ENCODE measurements at regions not wholly inside any gene's neighbourhood (a gene's known extent, or its start where the extent isn't known, plus 50 kb on each side); places are given as distances from the start of the nearest gene placed in this dataset.

- Histone ChIP-seq H3K4me1 (ENCODE audit: control insufficient read depth in 1 of 2, insufficient read depth in 2 of 2, low read length in 2 of 2) (no peaks in the 10 kb centered on the region), H3K27ac (ENCODE audit: low read depth in 1 of 2, low read length in 2 of 2) (no peak overlapping the region), H3K4me3 (replicated peaks in 1 of 3; ENCODE audit: low read depth in 2 of 3, low read length in 3 of 3) (no peak overlapping the region), H2AFZ (ENCODE audit: insufficient read depth, low read depth, low read length, poor library complexity, severe bottlenecking) (no peak overlapping the region), H4K20me1 (ENCODE audit: insufficient read depth, low read length) (no peaks in the 10 kb centered on the region), H3K9me3 (replicated peaks in 1 of 2; ENCODE audit: control insufficient read depth in 1 of 2, insufficient read depth in 1 of 2, low read length in 2 of 2) (no peaks in the 10 kb centered on the region), H3K79me2 (ENCODE audit: insufficient read depth, low read length) (no peaks in the 10 kb centered on the region), H3K27me3 (ENCODE audit: control insufficient read depth in 2 of 2, insufficient read depth in 2 of 2, low read length in 2 of 2) (no peaks in the 10 kb centered on the region), H3K36me3 (replicated peaks in 1 of 2; ENCODE audit: control insufficient read depth in 1 of 2, insufficient read depth in 2 of 2, low read length in 2 of 2) (no peaks in the 10 kb centered on the region), H3K9ac (ENCODE audit: insufficient read depth, low read length, poor library complexity, severe bottlenecking) (no peak overlapping the region), H3K4me2 (replicated peaks; ENCODE audit: extremely low read depth, low read length, poor library complexity, severe bottlenecking) (no peak overlapping the region)
- no peak for TF ChIP-seq CTCF (IDR thresholded peaks at IDR 0.05)
- WGBS (ENCODE audit: insufficient coverage): 80% methylated on average over 2 of the region's 6 CpGs
- intact Hi-C loops (cut with micrococcal nuclease): no loop called here
- no peak overlapping the region for H3K4me3 Mint-ChIP-seq
- no peak for DNase-seq
- H3K4me1 Mint-ChIP-seq: no peaks in the 10 kb centered on the region
- H3K27me3 Mint-ChIP-seq (ENCODE audit: low read depth in 3 of 3): no peaks in the 10 kb centered on the region
- peaks cover 0 to 7% (median 4%) of the 10 kb centered on the region in 7 donors for H3K9me3 Mint-ChIP-seq
- H3K36me3 Mint-ChIP-seq: no peaks in the 10 kb centered on the region
- no peak overlapping the region for H3K27ac Mint-ChIP-seq
These were observed 205.2 kb upstream of the ADCY2 start for GRCh38 chr5:7190712-7191250.

GRCh38 chr5:7192016-7192415, 203.9 kb upstream of the ADCY2 start:
- no peak for TF ChIP-seq CTCF (IDR thresholded peaks at IDR 0.05)
- Histone ChIP-seq H3K4me1 (ENCODE audit: control insufficient read depth in 1 of 2, insufficient read depth in 2 of 2, low read length in 2 of 2) (no peaks in the 10 kb centered on the region), H3K4me3 (replicated peaks in 1 of 3; ENCODE audit: low read depth in 2 of 3, low read length in 3 of 3) (no peak overlapping the region), H3K36me3 (replicated peaks in 1 of 2; ENCODE audit: control insufficient read depth in 1 of 2, insufficient read depth in 2 of 2, low read length in 2 of 2) (no peaks in the 10 kb centered on the region), H3K27ac (ENCODE audit: low read depth in 1 of 2, low read length in 2 of 2) (no peak overlapping the region), H3K27me3 (ENCODE audit: control insufficient read depth in 2 of 2, insufficient read depth in 2 of 2, low read length in 2 of 2) (no peaks in the 10 kb centered on the region), H2AFZ (ENCODE audit: insufficient read depth, low read depth, low read length, poor library complexity, severe bottlenecking) (no peak overlapping the region), H4K20me1 (ENCODE audit: insufficient read depth, low read length) (no peaks in the 10 kb centered on the region), H3K9me3 (replicated peaks in 1 of 2; ENCODE audit: control insufficient read depth in 1 of 2, insufficient read depth in 1 of 2, low read length in 2 of 2) (no peaks in the 10 kb centered on the region), H3K79me2 (ENCODE audit: insufficient read depth, low read length) (no peaks in the 10 kb centered on the region), H3K4me2 (replicated peaks; ENCODE audit: extremely low read depth, low read length, poor library complexity, severe bottlenecking) (no peak overlapping the region), H3K9ac (ENCODE audit: insufficient read depth, low read length, poor library complexity, severe bottlenecking) (no peak overlapping the region)
- no peaks in the 10 kb centered on the region for H3K36me3 Mint-ChIP-seq
- H3K27me3 Mint-ChIP-seq (ENCODE audit: low read depth in 3 of 3): no peaks in the 10 kb centered on the region
- DNase-seq: no peak
- no peak overlapping the region for H3K27ac Mint-ChIP-seq
- 88% methylated on average over 2 of the region's 3 CpGs for WGBS (ENCODE audit: insufficient coverage)
- H3K4me3 Mint-ChIP-seq: no peak overlapping the region
- intact Hi-C loops (cut with micrococcal nuclease): no loop called here
- peaks cover 0 to 8% (median 4%) of the 10 kb centered on the region in 7 donors for H3K9me3 Mint-ChIP-seq
- H3K4me1 Mint-ChIP-seq: no peaks in the 10 kb centered on the region
